ENCODE measurements at regions not wholly inside any gene's neighbourhood (a gene's known extent, or its start where the extent isn't known, plus 50 kb on each side); places are given as distances from the start of the nearest gene placed in this dataset.

- DNase-seq, result no peak
- H3K27ac ChIP-seq, result no peak overlapping the region
- no peaks in the 10 kb centered on the region for H3K36me3 ChIP-seq
- H3K4me3 ChIP-seq, result no peak overlapping the region
- intact Hi-C loops (cut with DNase I), result no loop called here
- H3K9me3 ChIP-seq, result no peaks in the 10 kb centered on the region
- no peaks in the 10 kb centered on the region for H3K4me1 ChIP-seq
- H3K27me3 ChIP-seq, result no peaks in the 10 kb centered on the region
- TF ChIP-seq CTCF (IDR thresholded peaks at IDR 0.05), result no peak
- ATAC-seq, result no peak
Measured at GRCh38 chr5:53815471-53815870, 255.0 kb downstream of the NDUFS4 start.

- intact Hi-C loops (cut with DNase I), result no loop called here
- TF ChIP-seq CTCF (IDR thresholded peaks at IDR 0.05), result no peak
- DNase-seq (no peak), ATAC-seq (no peak)
- Histone ChIP-seq H3K36me3 (no peaks in the 10 kb centered on the region), H3K27me3 (no peaks in the 10 kb centered on the region), H3K27ac (no peak overlapping the region), H3K4me1 (no peaks in the 10 kb centered on the region), H3K9me3 (no peaks in the 10 kb centered on the region), H3K4me3 (no peak overlapping the region)
Measured at GRCh38 chr5:53817183-53817582, 256.7 kb downstream of the NDUFS4 start.

GRCh38 chr5:53819482-53819881, 259.0 kb downstream of the NDUFS4 start:
- DNase-seq (no peak), ATAC-seq (no peak)
- Histone ChIP-seq H3K27ac (no peak overlapping the region), H3K4me3 (no peak overlapping the region), H3K27me3 (no peaks in the 10 kb centered on the region), H3K9me3 (no peaks in the 10 kb centered on the region), H3K36me3 (no peaks in the 10 kb centered on the region), H3K4me1 (no peaks in the 10 kb centered on the region)
- intact Hi-C loops (cut with DNase I), result no loop called here
- TF ChIP-seq CTCF (IDR thresholded peaks at IDR 0.05), result no peak

- no peaks in the 10 kb centered on the region for H3K36me3 ChIP-seq
- H3K4me1 ChIP-seq, result no peaks in the 10 kb centered on the region
- H3K27me3 ChIP-seq, result no peaks in the 10 kb centered on the region
- H3K27ac ChIP-seq, result no peak overlapping the region
- intact Hi-C loops (cut with DNase I), result no loop called here
- no peak overlapping the region for H3K4me3 ChIP-seq
- no peaks in the 10 kb centered on the region for H3K9me3 ChIP-seq
- no peak for TF ChIP-seq CTCF (IDR thresholded peaks at IDR 0.05)
- ATAC-seq (no peak), DNase-seq (no peak)
Measured at GRCh38 chr5:53820119-53820801, 259.8 kb downstream of the NDUFS4 start.

- no peak for DNase-seq
- Histone ChIP-seq H3K4me1 (no peaks in the 10 kb centered on the region), H3K27me3 (no peaks in the 10 kb centered on the region), H3K9me3 (no peaks in the 10 kb centered on the region), H3K36me3 (no peaks in the 10 kb centered on the region), H3K27ac (no peak overlapping the region), H3K4me3 (no peak overlapping the region)
- ATAC-seq, result no peak
- intact Hi-C loops (cut with DNase I), result no loop called here
- no peak for TF ChIP-seq CTCF (IDR thresholded peaks at IDR 0.05)
Measured at GRCh38 chr5:53820802-53821171, 260.3 kb downstream of the NDUFS4 start.

All from left lung (tissue), 4 donors.